NCI-H524 (cell line): ENCODE measurements at regions not wholly inside any gene's neighbourhood (a gene's known extent, or its start where the extent isn't known, plus 50 kb on each side); places are given as distances from the start of the nearest gene placed in this dataset.

Experiments
- DNase-seq, 2 experiments: peaks; one replicate each; lab custom pipeline; 2025; lab: John Stamatoyannopoulos, UW

DNA sequence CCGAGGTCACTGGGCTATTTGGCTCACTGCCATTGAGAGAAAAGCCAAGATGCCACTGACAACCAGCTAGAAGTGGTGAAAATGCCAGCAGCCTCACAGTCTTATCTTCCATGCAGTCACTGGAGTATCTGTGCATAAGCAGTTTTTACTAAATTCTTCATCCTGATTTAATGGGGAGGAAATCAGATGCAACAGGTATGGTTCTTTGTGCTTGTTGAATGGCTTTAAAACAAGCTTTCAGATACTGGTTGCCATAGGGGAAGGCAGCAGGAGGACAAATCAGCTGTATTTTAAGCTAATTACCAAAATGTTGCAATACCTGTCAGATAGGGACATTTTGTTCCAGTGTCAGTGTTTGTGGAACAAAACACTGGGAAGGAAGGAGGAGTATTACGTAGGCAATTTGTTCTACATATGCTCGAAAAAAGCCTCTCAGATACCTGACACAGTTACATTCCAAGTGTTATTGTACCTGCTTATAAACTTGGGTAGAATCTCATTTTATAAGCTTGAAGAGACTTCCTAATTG lies 54.1 kb upstream of the ARHGAP5 start:
- no peak for DNase-seq

DNA sequence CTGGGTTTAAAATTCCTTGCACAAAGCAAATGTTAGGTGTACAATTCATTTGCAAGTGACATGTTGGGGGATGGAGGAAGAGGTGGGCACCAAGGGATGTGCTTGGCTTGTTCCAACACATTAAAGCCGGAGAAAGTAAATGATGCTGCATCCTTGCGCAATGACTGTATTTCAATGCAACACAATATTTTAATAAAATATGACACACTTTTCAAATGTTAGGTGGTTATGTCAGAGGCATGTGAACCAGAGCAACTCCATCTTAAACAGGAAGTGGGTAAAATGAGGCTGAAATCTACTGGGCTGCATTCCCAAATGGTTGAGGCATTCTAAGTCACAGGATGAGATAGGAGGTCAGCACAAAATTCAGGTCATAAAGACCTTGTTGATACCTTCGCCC lies 53.6 kb upstream of the ARHGAP5 start:
- no peak for DNase-seq

DNA sequence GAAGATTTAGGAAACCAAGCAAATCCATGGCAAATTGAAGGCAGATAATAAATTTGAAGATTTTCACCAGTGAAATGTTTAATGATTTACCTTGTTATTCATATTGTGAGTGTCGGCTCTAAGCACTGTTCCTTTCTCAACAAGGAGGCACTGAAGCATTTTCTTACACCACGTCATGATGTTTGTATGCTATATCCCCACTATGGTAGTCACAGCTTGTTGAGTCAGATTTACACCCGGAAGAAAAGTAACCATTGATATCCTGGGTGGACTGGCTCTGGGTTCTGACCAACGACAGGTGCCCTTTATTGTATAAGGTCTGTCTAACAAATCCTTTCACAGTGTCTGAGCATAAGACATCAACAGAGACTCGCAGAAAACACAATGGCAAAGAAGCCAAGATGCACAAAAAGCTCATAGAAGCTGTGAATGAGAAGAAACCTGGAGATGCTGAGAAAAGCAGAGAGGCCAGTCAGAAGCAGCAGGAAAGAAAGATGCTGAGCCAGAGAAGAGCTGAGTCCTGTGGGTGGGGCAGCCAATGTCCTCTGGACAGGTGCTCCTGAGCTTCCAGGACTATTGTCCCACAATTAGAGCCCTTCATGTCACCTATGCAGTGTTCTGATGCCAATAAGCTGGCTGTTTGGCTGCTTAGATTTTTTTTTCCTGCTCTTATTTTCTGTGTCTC lies 49.7 kb upstream of the ARHGAP5 start:
- no peak for DNase-seq
